ENCODE measurements at regions not wholly inside any gene's neighbourhood (a gene's known extent, or its start where the extent isn't known, plus 50 kb on each side); places are given as distances from the start of the nearest gene placed in this dataset.

DNA sequence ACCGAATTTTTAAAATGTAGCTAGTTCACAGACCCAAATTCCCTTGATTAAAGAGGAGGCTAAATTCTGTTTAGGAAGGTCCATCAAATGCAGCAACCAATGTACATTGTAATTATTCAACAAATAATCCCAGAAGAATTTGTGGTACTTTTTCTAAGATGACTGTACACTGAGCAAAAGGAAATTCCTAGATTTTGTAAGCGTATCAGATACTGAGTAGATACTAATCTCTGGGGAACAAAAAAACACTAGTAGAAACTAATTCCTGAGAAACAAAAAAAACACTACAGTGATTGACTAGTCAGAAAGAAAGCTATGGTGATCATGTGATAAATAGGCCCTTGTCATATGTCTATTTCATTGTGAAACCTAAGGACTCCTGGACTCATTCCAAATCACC is 246.1 kb downstream of the PCDH17 start:
- TF ChIP-seq, protein P1, sequence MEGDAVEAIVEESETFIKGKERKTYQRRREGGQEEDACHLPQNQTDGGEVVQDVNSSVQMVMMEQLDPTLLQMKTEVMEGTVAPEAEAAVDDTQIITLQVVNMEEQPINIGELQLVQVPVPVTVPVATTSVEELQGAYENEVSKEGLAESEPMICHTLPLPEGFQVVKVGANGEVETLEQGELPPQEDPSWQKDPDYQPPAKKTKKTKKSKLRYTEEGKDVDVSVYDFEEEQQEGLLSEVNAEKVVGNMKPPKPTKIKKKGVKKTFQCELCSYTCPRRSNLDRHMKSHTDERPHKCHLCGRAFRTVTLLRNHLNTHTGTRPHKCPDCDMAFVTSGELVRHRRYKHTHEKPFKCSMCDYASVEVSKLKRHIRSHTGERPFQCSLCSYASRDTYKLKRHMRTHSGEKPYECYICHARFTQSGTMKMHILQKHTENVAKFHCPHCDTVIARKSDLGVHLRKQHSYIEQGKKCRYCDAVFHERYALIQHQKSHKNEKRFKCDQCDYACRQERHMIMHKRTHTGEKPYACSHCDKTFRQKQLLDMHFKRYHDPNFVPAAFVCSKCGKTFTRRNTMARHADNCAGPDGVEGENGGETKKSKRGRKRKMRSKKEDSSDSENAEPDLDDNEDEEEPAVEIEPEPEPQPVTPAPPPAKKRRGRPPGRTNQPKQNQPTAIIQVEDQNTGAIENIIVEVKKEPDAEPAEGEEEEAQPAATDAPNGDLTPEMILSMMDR (conservative IDR thresholded peaks at IDR 0.05; ENCODE audit: low read depth in 2 of 2), result no peak
- no peak for TF ChIP-seq ZNF331 (CRISPR knock-in tag; IDR thresholded peaks at IDR 0.05; ENCODE audit: low read depth)
- TF ChIP-seq CREB1 (CRISPR knock-in tag; IDR thresholded peaks at IDR 0.05; ENCODE audit: low read depth), result no peak
- no peak for TF ChIP-seq EZH2phosphoT487 (IDR thresholded peaks at IDR 0.05; ENCODE audit: unreplicated experiment)
- TF ChIP-seq, protein P2, sequence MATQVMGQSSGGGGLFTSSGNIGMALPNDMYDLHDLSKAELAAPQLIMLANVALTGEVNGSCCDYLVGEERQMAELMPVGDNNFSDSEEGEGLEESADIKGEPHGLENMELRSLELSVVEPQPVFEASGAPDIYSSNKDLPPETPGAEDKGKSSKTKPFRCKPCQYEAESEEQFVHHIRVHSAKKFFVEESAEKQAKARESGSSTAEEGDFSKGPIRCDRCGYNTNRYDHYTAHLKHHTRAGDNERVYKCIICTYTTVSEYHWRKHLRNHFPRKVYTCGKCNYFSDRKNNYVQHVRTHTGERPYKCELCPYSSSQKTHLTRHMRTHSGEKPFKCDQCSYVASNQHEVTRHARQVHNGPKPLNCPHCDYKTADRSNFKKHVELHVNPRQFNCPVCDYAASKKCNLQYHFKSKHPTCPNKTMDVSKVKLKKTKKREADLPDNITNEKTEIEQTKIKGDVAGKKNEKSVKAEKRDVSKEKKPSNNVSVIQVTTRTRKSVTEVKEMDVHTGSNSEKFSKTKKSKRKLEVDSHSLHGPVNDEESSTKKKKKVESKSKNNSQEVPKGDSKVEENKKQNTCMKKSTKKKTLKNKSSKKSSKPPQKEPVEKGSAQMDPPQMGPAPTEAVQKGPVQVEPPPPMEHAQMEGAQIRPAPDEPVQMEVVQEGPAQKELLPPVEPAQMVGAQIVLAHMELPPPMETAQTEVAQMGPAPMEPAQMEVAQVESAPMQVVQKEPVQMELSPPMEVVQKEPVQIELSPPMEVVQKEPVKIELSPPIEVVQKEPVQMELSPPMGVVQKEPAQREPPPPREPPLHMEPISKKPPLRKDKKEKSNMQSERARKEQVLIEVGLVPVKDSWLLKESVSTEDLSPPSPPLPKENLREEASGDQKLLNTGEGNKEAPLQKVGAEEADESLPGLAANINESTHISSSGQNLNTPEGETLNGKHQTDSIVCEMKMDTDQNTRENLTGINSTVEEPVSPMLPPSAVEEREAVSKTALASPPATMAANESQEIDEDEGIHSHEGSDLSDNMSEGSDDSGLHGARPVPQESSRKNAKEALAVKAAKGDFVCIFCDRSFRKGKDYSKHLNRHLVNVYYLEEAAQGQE (IDR thresholded peaks at IDR 0.05; ENCODE audit: unreplicated experiment), result no peak
- TF ChIP-seq POLR2AphosphoS5 (IDR thresholded peaks at IDR 0.05; ENCODE audit: low read depth), result no peak
- no peak for TF ChIP-seq JUNB (IDR thresholded peaks at IDR 0.05; ENCODE audit: unreplicated experiment)
- TF ChIP-seq, protein P3, sequence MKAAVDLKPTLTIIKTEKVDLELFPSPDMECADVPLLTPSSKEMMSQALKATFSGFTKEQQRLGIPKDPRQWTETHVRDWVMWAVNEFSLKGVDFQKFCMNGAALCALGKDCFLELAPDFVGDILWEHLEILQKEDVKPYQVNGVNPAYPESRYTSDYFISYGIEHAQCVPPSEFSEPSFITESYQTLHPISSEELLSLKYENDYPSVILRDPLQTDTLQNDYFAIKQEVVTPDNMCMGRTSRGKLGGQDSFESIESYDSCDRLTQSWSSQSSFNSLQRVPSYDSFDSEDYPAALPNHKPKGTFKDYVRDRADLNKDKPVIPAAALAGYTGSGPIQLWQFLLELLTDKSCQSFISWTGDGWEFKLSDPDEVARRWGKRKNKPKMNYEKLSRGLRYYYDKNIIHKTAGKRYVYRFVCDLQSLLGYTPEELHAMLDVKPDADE (IDR thresholded peaks at IDR 0.05), result no peak
- TF ChIP-seq EZH2 (IDR thresholded peaks at IDR 0.05; ENCODE audit: low read depth, unreplicated experiment), result no peak
- TF ChIP-seq NANOG (IDR thresholded peaks at IDR 0.05; ENCODE audit: borderline replicate concordance), result no peak

All from GM23338 (cell line).